Transverse colon (tissue), 4 donors: ENCODE measurements at regions not wholly inside any gene's neighbourhood (a gene's known extent, or its start where the extent isn't known, plus 50 kb on each side); places are given as distances from the start of the nearest gene placed in this dataset.

Experiments used
- DNase-seq: peaks from one replicate; pipeline ENCODE4 v3.0.0-alpha.2; 2019
- H3K27ac ChIP-seq, 4 donors: fragments of 200-600 bp; sonication (generic); 2 replicates each; pipeline ENCODE4 v1.5.1; 2016 to 2018; ENCODE audit warnings: inconsistent platforms in 4 of 4
- H3K27me3 ChIP-seq: fragments of 200-600 bp; sonication (generic); 2 replicates; pipeline ENCODE4 v1.5.1; 2017; ENCODE audit warnings: inconsistent platforms
- H3K36me3 ChIP-seq, 4 donors: fragments of 200-600 bp; sonication (generic); 2 replicates each; pipeline ENCODE4 v1.5.1; 2017 to 2019; ENCODE audit warnings: inconsistent platforms in 4 of 4
- H3K4me1 ChIP-seq, 4 donors: fragments of 200-600 bp; sonication (generic); 2 replicates each; pipeline ENCODE4 v1.5.1; 2017 to 2020; ENCODE audit warnings: inconsistent platforms in 4 of 4
- H3K4me3 ChIP-seq, 4 donors: fragments of 200-600 bp; sonication (generic); 1 replicate in 1 of 4; 2 replicates in 3 of 4; pipeline versions ENCODE4 v1.5.1 to v1.6.1; 2017 to 2019; ENCODE audit warnings: inconsistent platforms in 4 of 4
- H3K9me3 ChIP-seq, 2 donors: fragments of 200-600 bp; sonication (generic); 2 replicates each; pipeline ENCODE4 v1.5.1; 2017 to 2019; ENCODE audit warnings: inconsistent platforms in 2 of 2
- CTCF ChIP-seq, 5 experiments: fragments of 200-600 bp in 3 of 5; fragments of 450-650 bp in 2 of 5; sonication (generic) in 3 of 5; IDR thresholded peaks; 1 replicate in 2 of 5; 2 replicates in 3 of 5; pipeline ENCODE4 v1.5.1; 2016 to 2017; ENCODE audit warnings: antibody characterized with exemption in 5 of 5, inconsistent platforms in 3 of 5, mild to moderate bottlenecking in 2 of 5, moderate library complexity in 1 of 5
- EP300 ChIP-seq: sonication (generic); formaldehyde crosslinking; IDR thresholded peaks from one replicate; pipeline ENCODE4 v1.6.1; 2017; ENCODE audit warnings: antibody characterized with exemption, low read depth
- POLR2A ChIP-seq: fragments of 450-650 bp; IDR thresholded peaks from one replicate; pipeline ENCODE4 v1.6.1; 2016; ENCODE audit warnings: antibody characterized with exemption, mild to moderate bottlenecking, moderate library complexity
- POLR2AphosphoS5 ChIP-seq, 3 donors: sonication (generic); formaldehyde crosslinking; IDR thresholded peaks; one replicate each; pipeline ENCODE4 v1.6.1; 2016; ENCODE audit warnings: antibody characterized with exemption in 3 of 3
- WGBS, 2 donors: methylation state at CpG; one replicate each; pipeline ENCODE4 v1.1.5; 2018; ENCODE audit warnings: low coverage in 1 of 2; 5-methylcytosine and 5-hydroxymethylcytosine counted together
- in situ Hi-C, 4 donors: fragments of 200-750 bp; cut with MboI; loops; one replicate each; pipeline versions ENCODE4 v1.15.0 to v1.15.1; 2017; ENCODE audit warnings: low sequenced_read_pairs in 3 of 4, low pct_ligation_motif_present in 1 of 4, low pct_unique_long_range_greater_than_20kb in 1 of 4
- intact Hi-C: fragments of 100-400 bp; cut with DNase I; formaldehyde crosslinking; loops from one replicate; pipeline ENCODE4 v1.15.1; 2023; ENCODE audit warnings: low total_unique reads

DNA sequence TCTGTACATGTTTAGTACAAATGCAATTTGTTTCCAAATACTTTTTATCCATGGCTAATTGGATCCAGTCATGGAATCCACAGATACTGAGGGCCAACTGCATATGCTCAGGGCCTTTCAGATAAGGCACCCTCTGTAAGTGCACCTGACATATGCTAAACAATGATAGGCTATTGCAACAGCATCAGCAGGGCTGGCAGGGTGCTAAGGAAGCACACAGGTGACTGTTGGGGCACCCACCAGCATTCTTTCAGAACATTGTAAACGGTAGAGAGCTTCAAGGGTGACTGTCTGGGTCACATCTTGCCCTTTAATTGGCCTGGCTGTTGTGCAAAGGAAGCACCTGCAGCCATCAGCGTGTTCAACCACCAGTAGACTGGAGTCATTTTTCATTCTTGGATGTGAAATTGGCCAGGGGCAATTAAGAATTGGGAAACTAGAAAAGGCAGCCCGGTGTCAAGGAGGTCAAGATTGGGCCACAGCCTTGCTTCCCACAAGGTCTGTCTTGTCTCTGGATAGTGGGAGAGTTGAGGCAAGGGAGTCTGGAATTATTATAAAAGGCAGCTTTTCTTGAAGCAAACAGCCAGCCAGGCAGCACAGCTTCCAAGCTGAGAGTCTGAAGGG is 129.3 kb upstream of the RAI14 start:
- in situ Hi-C loops (loop anchor here in 2 of 4 donors (10.0 to 25.0 kb wide), 2 partner anchors 361 to 378 kb away; no protein-coding TSS in a partner anchor), intact Hi-C loops (loop anchor here (10.0 kb wide), 1 partner anchor 128 kb away; the partner anchor contains the start of gene RAI14)
- no peaks in the 10 kb centered on the region for H3K9me3 ChIP-seq
- no peak overlapping the region for H3K27ac ChIP-seq
- peaks cover 0 to 4% (median 2%) of the 10 kb centered on the region in 4 donors for H3K4me1 ChIP-seq
- no peak for DNase-seq
- H3K36me3 ChIP-seq, result no peaks in the 10 kb centered on the region
- 49% methylated on average over 3 of the region's 3 CpGs; no CpG with 5 or more reads in 1 of the 2 donors for WGBS, 2 donors
- no peaks in the 10 kb centered on the region for H3K27me3 ChIP-seq
- no peak overlapping the region for H3K4me3 ChIP-seq
- TF ChIP-seq POLR2AphosphoS5 (IDR thresholded peaks at IDR 0.05), result no peak
- TF ChIP-seq POLR2A, result no peak
- no peak for TF ChIP-seq EP300
- TF ChIP-seq CTCF (IDR thresholded peaks at IDR 0.05), result no peak

DNA sequence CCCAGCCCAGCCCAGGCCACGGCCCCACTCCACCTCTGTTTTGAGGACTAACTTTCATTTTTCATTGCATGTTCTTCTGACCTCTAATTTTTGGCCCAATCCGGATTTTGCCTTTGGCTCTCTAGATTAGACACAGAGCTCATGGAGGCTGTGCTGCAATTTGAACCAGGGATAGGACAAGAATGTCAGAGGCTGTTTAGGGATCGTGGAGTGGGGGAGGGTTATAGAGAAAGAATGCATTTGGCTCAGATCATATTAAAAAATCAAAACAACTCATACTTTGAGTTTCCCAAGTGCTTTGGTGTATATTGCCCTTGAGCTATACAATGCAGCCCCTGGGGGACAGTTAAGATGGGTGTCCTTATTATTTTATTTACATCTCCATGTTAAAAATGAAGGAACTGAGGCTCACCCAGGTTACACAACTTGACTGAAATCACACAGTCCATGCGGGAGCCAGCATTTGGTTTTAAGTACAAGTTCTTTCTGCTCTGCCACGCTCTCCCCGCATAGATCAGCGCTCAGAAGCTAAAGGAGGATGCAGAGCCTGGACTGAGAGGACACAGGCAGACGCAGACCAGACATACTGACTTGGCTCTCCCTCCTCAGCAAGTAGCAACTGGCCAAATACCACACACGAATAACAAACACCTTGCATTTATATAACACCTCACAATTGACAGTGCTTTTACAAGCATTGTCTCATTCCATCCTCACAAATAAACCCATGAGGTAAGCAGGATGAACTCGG is 126.4 kb upstream of the RAI14 start:
- DNase-seq, result no peak
- peaks cover 0 to 7% (median 2%) of the 10 kb centered on the region in 4 donors for H3K4me1 ChIP-seq
- in situ Hi-C loops (loop anchor here in 2 of 4 donors (10.0 to 25.0 kb wide), 2 partner anchors 358 to 375 kb away; no protein-coding TSS in a partner anchor), intact Hi-C loops (loop anchor here (10.0 kb wide), 1 partner anchor 125 kb away; the partner anchor contains the start of gene RAI14)
- H3K36me3 ChIP-seq, result no peaks in the 10 kb centered on the region
- peak overlapping the region; percentile 3 to 50 (median 48) for H3K27ac ChIP-seq
- H3K4me3 ChIP-seq, result no peak overlapping the region
- WGBS, 2 donors, result 61 to 74% methylated on average over 3 to 10 of the region's 10 CpGs
- no peaks in the 10 kb centered on the region for H3K27me3 ChIP-seq
- no peaks in the 10 kb centered on the region for H3K9me3 ChIP-seq
- TF ChIP-seq POLR2AphosphoS5 (IDR thresholded peaks at IDR 0.05) (peak in 1 of 3 donors; percentile 31), CTCF (IDR thresholded peaks at IDR 0.05) (no peak)

DNA sequence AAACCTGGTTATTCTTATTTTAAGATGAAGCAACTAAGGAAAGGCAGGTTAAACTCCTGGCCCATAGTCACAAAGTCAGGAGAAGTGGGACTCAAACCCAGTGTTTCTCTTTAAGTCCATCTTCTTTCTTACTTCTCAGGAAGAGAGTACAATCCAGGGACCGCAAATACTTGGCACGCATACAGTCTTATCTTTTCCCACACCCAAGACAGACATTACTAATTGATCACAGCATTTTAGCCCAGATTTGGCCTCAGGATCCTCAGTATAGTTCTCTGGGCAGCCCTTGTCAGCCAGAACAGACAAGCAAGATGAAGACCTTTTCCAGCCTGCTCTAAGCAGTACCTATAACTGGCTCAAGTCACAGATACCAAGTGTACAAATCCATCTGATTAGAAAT is 125.5 kb upstream of the RAI14 start:
- H3K4me3 ChIP-seq, result no peak overlapping the region
- peaks cover 0 to 12% (median 2%) of the 10 kb centered on the region in 4 donors for H3K4me1 ChIP-seq
- TF ChIP-seq POLR2A (no peak), EP300 (no peak), POLR2AphosphoS5 (IDR thresholded peaks at IDR 0.05) (no peak), CTCF (IDR thresholded peaks at IDR 0.05) (no peak)
- H3K9me3 ChIP-seq, result no peaks in the 10 kb centered on the region
- peak overlapping the region in 1 of 4 donors; percentile 47 for H3K27ac ChIP-seq
- no peaks in the 10 kb centered on the region for H3K36me3 ChIP-seq
- intact Hi-C loops (no loop called here), in situ Hi-C loops (loop anchor here in 1 of 4 donors (25.0 kb wide), 1 partner anchor 357 kb away; no protein-coding TSS in a partner anchor)
- H3K27me3 ChIP-seq, result no peaks in the 10 kb centered on the region
- 47 to 64% methylated on average over 2 of the region's 2 CpGs for WGBS, 2 donors
- DNase-seq, result no peak

- DNase-seq, result no peak
- H3K4me1 ChIP-seq, result peaks cover 0 to 18% (median 2%) of the 10 kb centered on the region in 4 donors
- intact Hi-C loops, result no loop called here
- no peak overlapping the region for H3K4me3 ChIP-seq
- in situ Hi-C loops, result loop anchor here in 1 of 4 donors (25.0 kb wide), 1 partner anchor 355 kb away; no protein-coding TSS in a partner anchor
- H3K27me3 ChIP-seq, result no peaks in the 10 kb centered on the region
- H3K27ac ChIP-seq, result no peak overlapping the region
- 66 to 70% methylated on average over 7 to 8 of the region's 8 CpGs for WGBS, 2 donors
- no peak for TF ChIP-seq EP300
- no peak for TF ChIP-seq POLR2A
- TF ChIP-seq POLR2AphosphoS5 (IDR thresholded peaks at IDR 0.05), result no peak
- TF ChIP-seq CTCF (IDR thresholded peaks at IDR 0.05), result no peak
- H3K36me3 ChIP-seq, result no peaks in the 10 kb centered on the region
- no peaks in the 10 kb centered on the region for H3K9me3 ChIP-seq
Measured at GRCh38 chr5:34531751-34532360, 124.3 kb upstream of the RAI14 start.
